ENCODE measurements at regions not wholly inside any gene's neighbourhood (a gene's known extent, or its start where the extent isn't known, plus 50 kb on each side); places are given as distances from the start of the nearest gene placed in this dataset.

DNA sequence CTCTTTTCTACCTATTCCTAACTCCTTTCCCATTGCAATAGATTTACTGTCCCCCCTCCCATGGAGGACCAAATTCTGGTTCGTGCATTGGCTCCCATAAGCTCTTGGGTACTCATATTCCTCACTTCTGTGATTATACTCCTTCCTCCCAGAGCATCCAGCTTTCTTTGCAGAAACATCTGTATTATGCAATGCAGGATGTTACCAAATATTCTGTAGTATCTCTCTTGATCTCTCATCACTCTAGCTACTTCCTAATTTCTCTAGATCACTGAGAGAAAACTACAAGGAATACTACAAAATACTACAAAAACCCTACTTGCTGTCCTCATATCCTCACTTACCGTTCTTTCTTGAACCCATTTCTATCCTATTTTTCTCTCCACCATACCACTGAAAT lies 395.9 kb upstream of the HS3ST1 start:
- TF ChIP-seq, protein P1, sequence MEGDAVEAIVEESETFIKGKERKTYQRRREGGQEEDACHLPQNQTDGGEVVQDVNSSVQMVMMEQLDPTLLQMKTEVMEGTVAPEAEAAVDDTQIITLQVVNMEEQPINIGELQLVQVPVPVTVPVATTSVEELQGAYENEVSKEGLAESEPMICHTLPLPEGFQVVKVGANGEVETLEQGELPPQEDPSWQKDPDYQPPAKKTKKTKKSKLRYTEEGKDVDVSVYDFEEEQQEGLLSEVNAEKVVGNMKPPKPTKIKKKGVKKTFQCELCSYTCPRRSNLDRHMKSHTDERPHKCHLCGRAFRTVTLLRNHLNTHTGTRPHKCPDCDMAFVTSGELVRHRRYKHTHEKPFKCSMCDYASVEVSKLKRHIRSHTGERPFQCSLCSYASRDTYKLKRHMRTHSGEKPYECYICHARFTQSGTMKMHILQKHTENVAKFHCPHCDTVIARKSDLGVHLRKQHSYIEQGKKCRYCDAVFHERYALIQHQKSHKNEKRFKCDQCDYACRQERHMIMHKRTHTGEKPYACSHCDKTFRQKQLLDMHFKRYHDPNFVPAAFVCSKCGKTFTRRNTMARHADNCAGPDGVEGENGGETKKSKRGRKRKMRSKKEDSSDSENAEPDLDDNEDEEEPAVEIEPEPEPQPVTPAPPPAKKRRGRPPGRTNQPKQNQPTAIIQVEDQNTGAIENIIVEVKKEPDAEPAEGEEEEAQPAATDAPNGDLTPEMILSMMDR (conservative IDR thresholded peaks at IDR 0.05; ENCODE audit: low read depth in 2 of 2) = no peak
- no peak for TF ChIP-seq EZH2 (IDR thresholded peaks at IDR 0.05; ENCODE audit: low read depth, unreplicated experiment)
- TF ChIP-seq POLR2AphosphoS5 (IDR thresholded peaks at IDR 0.05; ENCODE audit: low read depth) = no peak
- TF ChIP-seq, protein P2, sequence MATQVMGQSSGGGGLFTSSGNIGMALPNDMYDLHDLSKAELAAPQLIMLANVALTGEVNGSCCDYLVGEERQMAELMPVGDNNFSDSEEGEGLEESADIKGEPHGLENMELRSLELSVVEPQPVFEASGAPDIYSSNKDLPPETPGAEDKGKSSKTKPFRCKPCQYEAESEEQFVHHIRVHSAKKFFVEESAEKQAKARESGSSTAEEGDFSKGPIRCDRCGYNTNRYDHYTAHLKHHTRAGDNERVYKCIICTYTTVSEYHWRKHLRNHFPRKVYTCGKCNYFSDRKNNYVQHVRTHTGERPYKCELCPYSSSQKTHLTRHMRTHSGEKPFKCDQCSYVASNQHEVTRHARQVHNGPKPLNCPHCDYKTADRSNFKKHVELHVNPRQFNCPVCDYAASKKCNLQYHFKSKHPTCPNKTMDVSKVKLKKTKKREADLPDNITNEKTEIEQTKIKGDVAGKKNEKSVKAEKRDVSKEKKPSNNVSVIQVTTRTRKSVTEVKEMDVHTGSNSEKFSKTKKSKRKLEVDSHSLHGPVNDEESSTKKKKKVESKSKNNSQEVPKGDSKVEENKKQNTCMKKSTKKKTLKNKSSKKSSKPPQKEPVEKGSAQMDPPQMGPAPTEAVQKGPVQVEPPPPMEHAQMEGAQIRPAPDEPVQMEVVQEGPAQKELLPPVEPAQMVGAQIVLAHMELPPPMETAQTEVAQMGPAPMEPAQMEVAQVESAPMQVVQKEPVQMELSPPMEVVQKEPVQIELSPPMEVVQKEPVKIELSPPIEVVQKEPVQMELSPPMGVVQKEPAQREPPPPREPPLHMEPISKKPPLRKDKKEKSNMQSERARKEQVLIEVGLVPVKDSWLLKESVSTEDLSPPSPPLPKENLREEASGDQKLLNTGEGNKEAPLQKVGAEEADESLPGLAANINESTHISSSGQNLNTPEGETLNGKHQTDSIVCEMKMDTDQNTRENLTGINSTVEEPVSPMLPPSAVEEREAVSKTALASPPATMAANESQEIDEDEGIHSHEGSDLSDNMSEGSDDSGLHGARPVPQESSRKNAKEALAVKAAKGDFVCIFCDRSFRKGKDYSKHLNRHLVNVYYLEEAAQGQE (IDR thresholded peaks at IDR 0.05; ENCODE audit: unreplicated experiment) = no peak
